HepG2 (cell line): ENCODE measurements at regions not wholly inside any gene's neighbourhood (a gene's known extent, or its start where the extent isn't known, plus 50 kb on each side); places are given as distances from the start of the nearest gene placed in this dataset.

Source experiments
- ATAC-seq: fragments of 200-7000 bp; cut with Tn5 transposase; 3 replicates; pipeline ENCODE4 v1.9.1; 2020; ENCODE audit warnings: mild to moderate bottlenecking, moderate library complexity
- BruUV-seq: library from RNA; stranded (reverse); fragments of 400-500 nt; replicated peaks from 2 replicates; lab custom pipeline; 2021; lab: Mats Ljungman, UMichigan
- CTCF ChIA-PET: fragments of 300-600 bp; formaldehyde crosslinking; extraction: SDS; loops from one replicate; lab custom pipeline; 2021; ENCODE audit warnings: low total read pairs, inconsistent platforms, low intra/inter-chr PET ratio; lab: Yijun Ruan, JAX
- POLR2A ChIA-PET: fragments of 350-600 bp; sonication (Branson Sonifier 250); formaldehyde crosslinking; loops from one replicate; lab custom pipeline; 2020; ENCODE audit warnings: antibody characterized with exemption, inconsistent platforms; lab: Yijun Ruan, JAX
- DNase-seq: peaks from one replicate; pipeline ENCODE4 v3.0.0-alpha.2; 2015; ENCODE audit warnings: low spot score
- FAIRE-seq: peaks from 3 replicates; lab custom pipeline; 2011; peaks lifted over from hg19 to GRCh38; lab: Jason Lieb, UNC
- H2AFZ ChIP-seq: one replicate; pipeline ENCODE4 v1.6.1; 2011; ENCODE audit warnings: low read length, inconsistent platforms
- H3K27ac ChIP-seq: fragments of 300-600 bp; 3 replicates; pipeline ENCODE4 v1.8.0; 2011; ENCODE audit warnings: mixed run types, mild to moderate bottlenecking, mixed read lengths, low read length, inconsistent platforms; ENCODE audit not compliant: insufficient read depth; ENCODE audit errors: extremely low read length
- H3K27me3 ChIP-seq, 2 experiments: fragments of 200-600 bp in 1 of 2; 2 replicates in 1 of 2; 3 replicates in 1 of 2; pipeline versions ENCODE4 v1.6.0 to v1.8.0; 2011; ENCODE audit warnings: low read length in 2 of 2, mild to moderate bottlenecking in 2 of 2, moderate library complexity in 2 of 2, inconsistent platforms in 1 of 2; ENCODE audit not compliant: insufficient read depth in 2 of 2, control insufficient read depth in 1 of 2
- H3K36me3 ChIP-seq, 2 experiments: fragments of 200-600 bp in 1 of 2; replicated peaks in 1 of 2; 2 replicates in 1 of 2; 3 replicates in 1 of 2; pipeline versions ENCODE4 v1.5.1 to v1.8.0; 2011; ENCODE audit warnings: low read length in 2 of 2, inconsistent platforms in 1 of 2; ENCODE audit not compliant: insufficient read depth in 2 of 2, control insufficient read depth in 1 of 2
- H3K4me1 ChIP-seq: 2 replicates; pipeline ENCODE4 v1.5.1; 2012; ENCODE audit warnings: low read length, inconsistent platforms; ENCODE audit not compliant: insufficient read depth
- H3K4me2 ChIP-seq: 2 replicates; pipeline ENCODE4 v1.6.0; 2011; ENCODE audit warnings: low read depth, low read length, inconsistent platforms
- H3K4me3 ChIP-seq, 3 experiments: fragments of 200-600 bp in 1 of 3; sonication (generic), shearing (Covaris generic) in 1 of 3; replicated peaks in 1 of 3; 2 replicates each; pipeline ENCODE4 v1.5.1; 2011 to 2016; ENCODE audit warnings: low read length in 3 of 3, inconsistent platforms in 2 of 3, low read depth in 2 of 3, mild to moderate bottlenecking in 2 of 3, control low read depth in 1 of 3, mixed read lengths in 1 of 3; ENCODE audit not compliant: insufficient read depth in 1 of 3
- H3K79me2 ChIP-seq: one replicate; pipeline ENCODE4 v1.6.1; 2011; ENCODE audit warnings: low read length, inconsistent platforms; ENCODE audit not compliant: insufficient read depth
- H3K9ac ChIP-seq: 2 replicates; pipeline ENCODE4 v1.6.0; 2011; ENCODE audit warnings: mild to moderate bottlenecking, low read depth, low read length, inconsistent platforms; ENCODE audit not compliant: insufficient read depth
- H3K9me3 ChIP-seq: 2 replicates; pipeline ENCODE4 v1.5.1; 2012; ENCODE audit warnings: mild to moderate bottlenecking, low read length
- H4K20me1 ChIP-seq: 2 replicates; pipeline ENCODE4 v1.6.0; 2011; ENCODE audit warnings: inconsistent platforms, mild to moderate bottlenecking, low read length, moderate library complexity; ENCODE audit not compliant: insufficient read depth
- ATF1 ChIP-seq: IDR thresholded peaks from 2 replicates; pipeline ENCODE4 v1.6.1; 2016; ENCODE audit warnings: mild to moderate bottlenecking, control low read depth
- CBX5 ChIP-seq: sonication (generic); formaldehyde crosslinking; IDR thresholded peaks from 2 replicates; pipeline ENCODE4 v1.4.0; 2020; ENCODE audit warnings: missing genetic modification reagents, borderline replicate concordance
- GABPB1 ChIP-seq: IDR thresholded peaks from 2 replicates; pipeline ENCODE4 v1.6.1; 2016; ENCODE audit warnings: mild to moderate bottlenecking, missing genetic modification reagents, moderate library complexity, missing compliant biosample characterization
- HCFC1 ChIP-seq: fragments of 150-350 bp; IDR thresholded peaks from 2 replicates; pipeline ENCODE4 v1.6.1; 2014; ENCODE audit warnings: low read depth, low read length
- HNRNPL ChIP-seq: fragments of 200-400 bp; formaldehyde crosslinking; IDR thresholded peaks from 2 replicates; pipeline ENCODE4 v1.6.1; 2017; ENCODE audit warnings: mild to moderate bottlenecking, low read depth, low read length
- KLF12 ChIP-seq: sonication (generic); formaldehyde crosslinking; IDR thresholded peaks from 2 replicates; pipeline ENCODE4 v1.4.0; 2020; ENCODE audit warnings: missing genetic modification reagents, borderline replicate concordance
- PBX3 ChIP-seq: sonication (generic); formaldehyde crosslinking; IDR thresholded peaks from 2 replicates; pipeline ENCODE4 v1.8.1; 2023; ENCODE audit warnings: missing genetic modification reagents, inconsistent platforms, borderline replicate concordance
- SKI ChIP-seq: fragments of 450-650 bp; IDR thresholded peaks from one replicate; pipeline ENCODE4 v1.6.1; 2018; ENCODE audit warnings: mild to moderate bottlenecking; ENCODE audit not compliant: partially characterized antibody
- SNRNP70 ChIP-seq: fragments of 200-400 bp; formaldehyde crosslinking; IDR thresholded peaks from 2 replicates; pipeline ENCODE4 v1.6.1; 2017; ENCODE audit warnings: mild to moderate bottlenecking, low read depth, low read length, moderate library complexity
- TRIM22 ChIP-seq: fragments of 450-650 bp; IDR thresholded peaks from 2 replicates; pipeline ENCODE4 v1.6.1; 2017
- ZFYVE20 ChIP-seq: sonication (generic); formaldehyde crosslinking; IDR thresholded peaks from 2 replicates; pipeline ENCODE4 v1.8.0; 2023; ENCODE audit warnings: low read depth, mild to moderate bottlenecking, moderate library complexity, missing genetic modification reagents, borderline replicate concordance
- ZNF646 ChIP-seq: sonication (generic); formaldehyde crosslinking; IDR thresholded peaks from 2 replicates; pipeline ENCODE4 v1.9.0; 2021; ENCODE audit warnings: mild to moderate bottlenecking, missing genetic modification reagents
- WGBS: methylation state at CpG from one replicate; pipeline ENCODE4 v1.1.6; 2017; ENCODE audit warnings: low lambda C conversion rate; 5-methylcytosine and 5-hydroxymethylcytosine counted together
- in situ Hi-C: cut with HindIII; loops from 2 replicates; pipeline ENCODE4 v1.10.0; 2017; ENCODE audit warnings: low pct_unique_long_range_greater_than_20kb; ENCODE audit not compliant: extremely low pct_ligation_motif_present
- intact Hi-C: fragments of 100-400 bp; cut with micrococcal nuclease; formaldehyde crosslinking; loops from one replicate; pipeline ENCODE4 v1.10.0; 2022; ENCODE audit not compliant: unreplicated experiment

GRCh38 chr17:36859003-36859300 lies 78.3 kb upstream of the LHX1 start (continued):
- TF ChIP-seq ZFYVE20 (CRISPR knock-in tag) (no peak), SNRNP70 (no peak), ATF1 (CRISPR knock-in tag) (no peak), HCFC1 (no peak), CBX5 (no peak), ZNF646 (no peak)

GRCh38 chr17:36859706-36860105 lies 77.6 kb upstream of the LHX1 start:
- no peak for TF ChIP-seq PBX3 (CRISPR knock-in tag)
- TF ChIP-seq HNRNPL: no peak
- no peak for TF ChIP-seq GABPB1 (CRISPR knock-in tag)
- no peak for TF ChIP-seq TRIM22
- no peak for TF ChIP-seq SKI
- TF ChIP-seq KLF12 (CRISPR knock-in tag): no peak
- no peak for DNase-seq
- POLR2A ChIA-PET: no interaction called here
- H3K79me2 ChIP-seq: no peaks in the 10 kb centered on the region
- H3K4me3 ChIP-seq: no peak overlapping the region
- BruUV-seq: no TSS peak
- H3K4me1 ChIP-seq: peaks cover 44% of the 10 kb centered on the region
- no peak overlapping the region for H2AFZ ChIP-seq
- H3K36me3 ChIP-seq: no peaks in the 10 kb centered on the region
- H3K9me3 ChIP-seq: no peaks in the 10 kb centered on the region
- CTCF ChIA-PET: no interaction called here
- ATAC-seq: no peak
- no peak for FAIRE-seq
- no peak overlapping the region for H3K27ac ChIP-seq
- H3K4me2 ChIP-seq: no peak overlapping the region
- in situ Hi-C loops (no loop called here), intact Hi-C loops (no loop called here)
- WGBS: 66% methylated on average over 8 of the region's 11 CpGs
- no peak overlapping the region for H3K9ac ChIP-seq
- H4K20me1 ChIP-seq: no peaks in the 10 kb centered on the region
- H3K27me3 ChIP-seq: peaks cover 2 to 4% of the 10 kb centered on the region in 2 experiments; a peak in 1 of 5 replicates
